Chondrocyte (in vitro differentiated cells): ENCODE measurements at regions not wholly inside any gene's neighbourhood (a gene's known extent, or its start where the extent isn't known, plus 50 kb on each side); places are given as distances from the start of the nearest gene placed in this dataset.

ENCODE experiments used
- DNase-seq: peaks from one replicate; pipeline ENCODE4 v3.0.0; 2021; ENCODE audit warnings: mixed read lengths, low spot score
- H3K27ac Mint-ChIP-seq: one replicate; pipeline ENCODE4 v1.8.0; 2021; ENCODE audit warnings: mild to moderate bottlenecking, moderate library complexity, mixed read lengths; ENCODE audit not compliant: unreplicated experiment
- H3K27me3 Mint-ChIP-seq: 2 replicates; pipeline ENCODE4 v1.8.0; 2021; ENCODE audit warnings: low read depth, mixed read lengths
- H3K36me3 Mint-ChIP-seq: 2 replicates; pipeline ENCODE4 v1.8.0; 2021; ENCODE audit warnings: low read depth, mixed read lengths
- H3K4me1 Mint-ChIP-seq: 2 replicates; pipeline ENCODE4 v1.8.0; 2021; ENCODE audit warnings: low read depth, mild to moderate bottlenecking, mixed read lengths
- H3K4me3 Mint-ChIP-seq: one replicate; pipeline ENCODE4 v1.8.0; 2021; ENCODE audit warnings: mild to moderate bottlenecking, moderate library complexity, mixed read lengths; ENCODE audit not compliant: unreplicated experiment
- H3K9me3 Mint-ChIP-seq: 2 replicates; pipeline ENCODE4 v1.8.0; 2021; ENCODE audit warnings: low read depth, mixed read lengths
- CTCF ChIP-seq: fragments of 200-600 bp; sonication (generic); IDR thresholded peaks from 2 replicates; pipeline ENCODE4 v1.5.0; 2021; ENCODE audit warnings: antibody characterized with exemption, mild to moderate bottlenecking, moderate library complexity

GRCh38 chr2:217383620-217384019, 523.8 kb upstream of the TNP1 start:
- Mint-ChIP-seq H3K4me3 (no peak overlapping the region), H3K36me3 (no peaks in the 10 kb centered on the region), H3K9me3 (peaks cover 2% of the 10 kb centered on the region), H3K4me1 (peaks cover 16% of the 10 kb centered on the region), H3K27ac (no peak overlapping the region), H3K27me3 (no peaks in the 10 kb centered on the region)
- TF ChIP-seq CTCF, result no peak
- DNase-seq, result no peak

- Mint-ChIP-seq H3K36me3 (peaks cover under 1% of the 10 kb centered on the region), H3K4me1 (peaks cover 12% of the 10 kb centered on the region), H3K27me3 (no peaks in the 10 kb centered on the region), H3K4me3 (no peak overlapping the region), H3K27ac (no peak overlapping the region), H3K9me3 (peaks cover 3% of the 10 kb centered on the region)
- no peak for DNase-seq
- no peak for TF ChIP-seq CTCF
Measured at GRCh38 chr2:217382794-217383193, 522.9 kb upstream of the TNP1 start.

- no peak overlapping the region for H3K27ac Mint-ChIP-seq
- H3K9me3 Mint-ChIP-seq, result peaks cover 3% of the 10 kb centered on the region
- TF ChIP-seq CTCF, result no peak
- peaks cover 2% of the 10 kb centered on the region for H3K36me3 Mint-ChIP-seq
- H3K4me3 Mint-ChIP-seq, result no peak overlapping the region
- H3K27me3 Mint-ChIP-seq, result no peaks in the 10 kb centered on the region
- no peak for DNase-seq
- peaks cover 16% of the 10 kb centered on the region for H3K4me1 Mint-ChIP-seq
Measured at GRCh38 chr2:217379807-217380206, 519.9 kb upstream of the TNP1 start.

GRCh38 chr2:217372794-217373193, 512.9 kb upstream of the TNP1 start:
- Mint-ChIP-seq H3K36me3 (peaks cover 1% of the 10 kb centered on the region), H3K9me3 (no peaks in the 10 kb centered on the region), H3K4me1 (peaks cover 59% of the 10 kb centered on the region), H3K27me3 (no peaks in the 10 kb centered on the region), H3K27ac (no peak overlapping the region), H3K4me3 (no peak overlapping the region)
- TF ChIP-seq CTCF, result no peak
- no peak for DNase-seq

GRCh38 chr2:217371781-217372213, 511.9 kb upstream of the TNP1 start:
- Mint-ChIP-seq H3K4me3 (peak overlapping the region; percentile 26), H3K9me3 (no peaks in the 10 kb centered on the region), H3K27ac (peak overlapping the region; percentile 83), H3K4me1 (peaks cover 59% of the 10 kb centered on the region), H3K27me3 (no peaks in the 10 kb centered on the region), H3K36me3 (no peaks in the 10 kb centered on the region)
- no peak for DNase-seq
- TF ChIP-seq CTCF, result no peak
